Tibial nerve (tissue), 4 donors: ENCODE measurements at regions not wholly inside any gene's neighbourhood (a gene's known extent, or its start where the extent isn't known, plus 50 kb on each side); places are given as distances from the start of the nearest gene placed in this dataset.

ENCODE experiments used
- DNase-seq, 2 donors: peaks; one replicate each; pipeline ENCODE4 v3.0.0-alpha.2; 2019; ENCODE audit warnings: low spot score in 2 of 2
- H3K27ac ChIP-seq, 4 donors: fragments of 200-600 bp; sonication (generic) in 3 of 4; one replicate each; pipeline ENCODE4 v1.5.1; 2017 to 2019; ENCODE audit warnings: mild to moderate bottlenecking in 1 of 4
- H3K27me3 ChIP-seq, 2 donors: fragments of 200-600 bp; sonication (generic) in 1 of 2; one replicate each; pipeline versions ENCODE4 v1.5.1 to v1.6.0; 2017 to 2019
- H3K36me3 ChIP-seq, 3 donors: fragments of 200-600 bp; sonication (generic); one replicate each; pipeline ENCODE4 v1.5.1; 2018 to 2019
- H3K4me1 ChIP-seq, 4 donors: fragments of 200-600 bp; sonication (generic) in 3 of 4; one replicate each; pipeline ENCODE4 v1.5.1; 2017 to 2019
- H3K4me3 ChIP-seq, 4 donors: fragments of 200-600 bp; sonication (generic) in 3 of 4; one replicate each; pipeline ENCODE4 v1.5.1; 2017 to 2019; ENCODE audit warnings: mild to moderate bottlenecking in 1 of 4, moderate library complexity in 1 of 4
- H3K9me3 ChIP-seq, 4 donors: fragments of 200-600 bp; sonication (generic) in 3 of 4; one replicate each; pipeline ENCODE4 v1.5.1; 2017 to 2019
- EP300 ChIP-seq, 2 donors: sonication (generic); formaldehyde crosslinking; IDR thresholded peaks; one replicate each; pipeline ENCODE4 v1.6.1; 2017; ENCODE audit warnings: antibody characterized with exemption in 2 of 2, mild to moderate bottlenecking in 1 of 2
- POLR2A ChIP-seq, 2 donors: fragments of 450-650 bp; IDR thresholded peaks; one replicate each; pipeline ENCODE4 v1.6.1; 2017; ENCODE audit warnings: antibody characterized with exemption in 2 of 2, mild to moderate bottlenecking in 2 of 2, moderate library complexity in 2 of 2
- WGBS, 2 donors: methylation state at CpG; one replicate each; pipeline ENCODE4 v1.1.5; 2018; 5-methylcytosine and 5-hydroxymethylcytosine counted together
- TF ChIP-seq, protein P1 (sequence below), 5 experiments: fragments of 200-600 bp in 3 of 5; fragments of 450-650 bp in 2 of 5; sonication (generic) in 3 of 5; IDR thresholded peaks; one replicate each; pipeline ENCODE4 v1.5.1; 2016 to 2019; ENCODE audit warnings: antibody characterized with exemption in 5 of 5, mild to moderate bottlenecking in 3 of 5, moderate library complexity in 2 of 5

DNA sequence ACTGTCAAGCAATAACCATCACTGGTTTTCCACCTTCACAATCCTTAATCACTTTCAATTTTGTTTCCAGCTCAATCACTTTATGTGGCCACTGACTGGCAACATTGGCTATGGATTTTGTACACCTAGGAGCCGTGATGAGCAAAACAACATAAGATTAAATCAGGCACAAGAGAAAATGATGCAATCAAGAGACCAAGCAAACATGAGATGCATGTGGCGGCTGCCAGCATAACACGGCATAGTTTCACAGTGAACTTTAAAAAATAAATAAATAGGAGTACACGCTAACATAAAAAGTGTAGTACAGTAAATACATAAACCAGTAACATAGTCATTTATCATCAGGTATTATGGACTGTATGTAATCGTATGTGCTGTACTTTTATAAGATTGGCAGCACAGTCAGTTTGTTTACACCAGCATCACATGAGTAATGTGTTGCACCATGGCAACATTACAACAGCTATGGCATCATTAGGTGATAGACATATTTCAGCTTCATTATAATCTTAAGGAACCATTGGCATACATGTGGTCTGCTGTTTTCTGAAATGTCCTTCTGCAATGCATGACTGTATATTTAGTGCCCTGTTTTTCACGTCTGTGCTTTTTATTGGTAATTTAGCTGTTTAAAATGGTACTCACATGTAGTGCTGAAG lies 83.3 kb upstream of the PRDM11 start:
- Histone ChIP-seq H3K9me3 (peaks cover 0 to 17% (median 3%) of the 10 kb centered on the region in 4 donors), H3K4me1 (peaks cover 0 to 5% (median 0%) of the 10 kb centered on the region in 4 donors), H3K4me3 (no peak overlapping the region), H3K36me3 (no peaks in the 10 kb centered on the region), H3K27me3 (no peaks in the 10 kb centered on the region), H3K27ac (no peak overlapping the region)
- TF ChIP-seq POLR2A (IDR thresholded peaks at IDR 0.05) (no peak), EP300 (IDR thresholded peaks at IDR 0.05) (no peak)
- TF ChIP-seq, protein P1, sequence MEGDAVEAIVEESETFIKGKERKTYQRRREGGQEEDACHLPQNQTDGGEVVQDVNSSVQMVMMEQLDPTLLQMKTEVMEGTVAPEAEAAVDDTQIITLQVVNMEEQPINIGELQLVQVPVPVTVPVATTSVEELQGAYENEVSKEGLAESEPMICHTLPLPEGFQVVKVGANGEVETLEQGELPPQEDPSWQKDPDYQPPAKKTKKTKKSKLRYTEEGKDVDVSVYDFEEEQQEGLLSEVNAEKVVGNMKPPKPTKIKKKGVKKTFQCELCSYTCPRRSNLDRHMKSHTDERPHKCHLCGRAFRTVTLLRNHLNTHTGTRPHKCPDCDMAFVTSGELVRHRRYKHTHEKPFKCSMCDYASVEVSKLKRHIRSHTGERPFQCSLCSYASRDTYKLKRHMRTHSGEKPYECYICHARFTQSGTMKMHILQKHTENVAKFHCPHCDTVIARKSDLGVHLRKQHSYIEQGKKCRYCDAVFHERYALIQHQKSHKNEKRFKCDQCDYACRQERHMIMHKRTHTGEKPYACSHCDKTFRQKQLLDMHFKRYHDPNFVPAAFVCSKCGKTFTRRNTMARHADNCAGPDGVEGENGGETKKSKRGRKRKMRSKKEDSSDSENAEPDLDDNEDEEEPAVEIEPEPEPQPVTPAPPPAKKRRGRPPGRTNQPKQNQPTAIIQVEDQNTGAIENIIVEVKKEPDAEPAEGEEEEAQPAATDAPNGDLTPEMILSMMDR (IDR thresholded peaks at IDR 0.05): no peak
- no peak for DNase-seq
- WGBS, 2 donors: 93 to 96% methylated on average over 6 of the region's 6 CpGs

DNA sequence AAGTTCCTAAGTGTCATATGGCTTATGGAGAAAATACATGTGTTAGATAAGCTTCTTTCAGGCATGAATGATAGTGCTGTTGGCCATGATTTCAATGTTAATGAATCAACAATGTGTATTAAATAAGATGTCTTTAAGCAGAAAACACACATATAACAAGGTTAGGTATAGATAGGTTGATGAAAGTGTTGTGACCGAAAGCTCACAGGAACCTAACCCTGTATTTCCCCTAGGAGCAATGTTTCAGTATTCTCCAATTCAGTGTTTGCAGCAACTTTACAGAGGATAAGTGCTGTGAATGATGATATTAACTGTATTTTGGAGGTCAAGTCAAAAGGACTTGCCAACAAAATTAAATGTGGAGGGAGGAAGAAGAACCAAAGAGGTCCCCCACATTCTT lies 82.8 kb upstream of the PRDM11 start:
- WGBS, 2 donors: 91 to 100% methylated on average over 1 of the region's 1 CpG
- Histone ChIP-seq H3K27ac (no peak overlapping the region), H3K9me3 (peaks cover 0 to 17% (median 3%) of the 10 kb centered on the region in 4 donors), H3K27me3 (no peaks in the 10 kb centered on the region), H3K36me3 (no peaks in the 10 kb centered on the region), H3K4me3 (no peak overlapping the region), H3K4me1 (no peaks in the 10 kb centered on the region)
- TF ChIP-seq POLR2A (IDR thresholded peaks at IDR 0.05): no peak
- TF ChIP-seq, protein P1 (IDR thresholded peaks at IDR 0.05): no peak
- no peak for TF ChIP-seq EP300 (IDR thresholded peaks at IDR 0.05)
- DNase-seq: no peak

DNA sequence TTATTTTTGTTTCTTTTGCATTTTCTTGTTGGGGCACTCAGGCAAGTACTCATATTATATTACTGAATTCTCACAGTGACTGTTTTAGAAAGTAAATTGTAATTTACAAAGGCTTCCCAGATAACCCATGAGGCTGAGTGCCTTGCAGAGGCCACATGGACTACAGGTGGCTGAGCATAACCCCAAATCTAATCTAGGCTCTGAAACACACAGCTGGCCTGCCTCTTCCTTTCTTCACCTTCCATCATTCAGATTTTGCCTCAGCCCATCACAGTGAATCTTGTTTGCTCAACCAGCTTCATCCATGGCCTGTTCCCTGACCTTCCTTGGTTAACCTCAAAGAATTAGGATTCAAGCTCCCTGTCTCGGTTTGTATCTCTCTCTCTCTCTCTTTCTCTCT lies 78.5 kb upstream of the PRDM11 start:
- Histone ChIP-seq H3K36me3 (no peaks in the 10 kb centered on the region), H3K27me3 (no peaks in the 10 kb centered on the region), H3K4me1 (no peaks in the 10 kb centered on the region), H3K27ac (no peak overlapping the region), H3K9me3 (peaks cover 0 to 17% (median 3%) of the 10 kb centered on the region in 4 donors), H3K4me3 (no peak overlapping the region)
- 75 to 81% methylated on average over 1 of the region's 1 CpG for WGBS, 2 donors
- TF ChIP-seq, protein P1 (IDR thresholded peaks at IDR 0.05): no peak
- TF ChIP-seq EP300 (IDR thresholded peaks at IDR 0.05) (no peak), POLR2A (IDR thresholded peaks at IDR 0.05) (no peak)
- DNase-seq: no peak

DNA sequence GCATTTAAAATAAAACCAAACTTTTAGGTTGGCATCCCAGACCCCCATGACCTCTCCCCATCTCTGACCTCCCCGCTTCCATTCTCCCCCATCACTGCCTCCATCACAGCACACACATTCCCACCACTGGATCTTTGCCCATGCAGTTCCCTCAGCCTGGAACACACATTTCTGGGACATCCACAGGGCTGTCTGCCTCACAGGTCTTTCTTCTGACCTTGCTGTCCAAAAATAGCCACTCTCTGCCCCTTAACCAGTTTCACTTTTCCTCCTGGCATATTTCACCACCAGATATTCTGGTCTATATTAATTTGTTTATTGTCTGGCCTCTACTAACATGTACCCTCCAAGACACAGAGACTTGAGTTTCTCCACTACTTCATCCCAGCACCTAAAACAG lies 75.2 kb upstream of the PRDM11 start:
- DNase-seq: no peak
- Histone ChIP-seq H3K4me3 (no peak overlapping the region), H3K9me3 (peaks cover 0 to 4% (median 0%) of the 10 kb centered on the region in 4 donors), H3K27ac (no peak overlapping the region), H3K36me3 (no peaks in the 10 kb centered on the region), H3K27me3 (no peaks in the 10 kb centered on the region), H3K4me1 (peaks cover 0 to 6% (median 0%) of the 10 kb centered on the region in 4 donors)
- TF ChIP-seq EP300 (IDR thresholded peaks at IDR 0.05): no peak
- TF ChIP-seq, protein P1 (IDR thresholded peaks at IDR 0.05): no peak
- no peak for TF ChIP-seq POLR2A (IDR thresholded peaks at IDR 0.05)
- whole genome bisulfite sequencing, 2 donors: 91 to 96% methylated on average over 1 of the region's 1 CpG

DNA sequence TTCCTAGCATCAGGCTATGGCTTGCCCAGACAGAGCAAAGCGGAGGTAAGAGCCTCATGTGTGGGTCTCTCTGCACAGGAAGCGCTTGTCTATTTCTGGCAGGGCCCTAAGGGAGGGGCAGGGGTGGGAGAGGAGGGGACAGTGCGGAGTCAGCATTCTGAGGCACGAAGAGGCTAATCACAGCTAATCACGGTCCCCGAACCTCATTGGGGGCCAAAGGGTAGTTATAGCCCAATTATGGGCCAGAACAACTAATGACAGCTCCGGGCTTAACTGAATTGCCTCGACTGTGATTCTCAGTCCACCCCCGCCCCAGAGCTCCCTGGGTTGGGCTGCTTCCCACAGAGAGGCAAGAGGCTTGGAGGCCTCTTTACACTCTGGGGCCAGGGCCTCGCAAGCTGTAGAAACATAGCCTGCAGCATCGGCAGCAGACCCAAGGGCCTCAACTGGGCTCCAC lies 72.7 kb upstream of the PRDM11 start:
- no peaks in the 10 kb centered on the region for H3K27me3 ChIP-seq
- TF ChIP-seq, protein P1 (IDR thresholded peaks at IDR 0.05): no peak
- TF ChIP-seq POLR2A (IDR thresholded peaks at IDR 0.05) (no peak), EP300 (IDR thresholded peaks at IDR 0.05) (no peak)
- no peak overlapping the region for H3K27ac ChIP-seq
- no peak overlapping the region for H3K4me3 ChIP-seq
- H3K9me3 ChIP-seq: no peaks in the 10 kb centered on the region
- 30 to 34% methylated on average over 9 to 11 of the region's 11 CpGs for WGBS, 2 donors
- H3K4me1 ChIP-seq: peaks cover 0 to 6% (median 0%) of the 10 kb centered on the region in 4 donors
- DNase-seq: no peak
- no peaks in the 10 kb centered on the region for H3K36me3 ChIP-seq
